Endothelial cell of umbilical vein (primary cell): ENCODE measurements at regions not wholly inside any gene's neighbourhood (a gene's known extent, or its start where the extent isn't known, plus 50 kb on each side); places are given as distances from the start of the nearest gene placed in this dataset.

Experiments used
- BruUV-seq: library from RNA; stranded (reverse); fragments of 400-500 nt; replicated peaks from 2 replicates; lab custom pipeline; 2021; lab: Mats Ljungman, UMichigan
- CTCF ChIA-PET: fragments of 300-600, 350-600 bp; sonication (Branson Sonifier 250); formaldehyde crosslinking; loops from one replicate; lab custom pipeline; 2021; ENCODE audit warnings: antibody characterized with exemption, inconsistent platforms; lab: Charles Lee
- POLR2A ChIA-PET: fragments of 300-600, 350-600 bp; sonication (Branson Sonifier 250); formaldehyde crosslinking; loops from one replicate; lab custom pipeline; 2021; ENCODE audit warnings: antibody characterized with exemption, inconsistent platforms; lab: Charles Lee
- DNase-seq: peaks from one replicate; pipeline ENCODE4 v3.0.0-alpha.2; 2011; ENCODE audit warnings: low read depth, low spot score
- FAIRE-seq: peaks from 2 replicates; lab custom pipeline; 2011; peaks lifted over from hg19 to GRCh38; lab: Jason Lieb, UNC
- H2AFZ ChIP-seq: 2 replicates; pipeline ENCODE4 v1.6.0; 2012; ENCODE audit warnings: low read depth, low read length, control low read depth, inconsistent platforms
- H3K27ac ChIP-seq: 2 replicates; pipeline ENCODE4 v1.5.1; 2011; ENCODE audit warnings: low read depth, mild to moderate bottlenecking, control low read depth, low read length, moderate library complexity; ENCODE audit not compliant: insufficient read depth
- H3K27me3 ChIP-seq, 2 experiments: 2 replicates each; pipeline versions ENCODE4 v1.6.0 to v1.6.1; 2011; ENCODE audit warnings: low read length in 2 of 2, mixed read lengths in 1 of 2; ENCODE audit not compliant: control insufficient read depth in 2 of 2, insufficient read depth in 2 of 2
- H3K36me3 ChIP-seq, 2 experiments: 2 replicates in 1 of 2; 3 replicates in 1 of 2; pipeline ENCODE4 v1.5.1; 2011; ENCODE audit warnings: low read length in 2 of 2, mild to moderate bottlenecking in 1 of 2, moderate library complexity in 1 of 2; ENCODE audit not compliant: control insufficient read depth in 2 of 2, insufficient read depth in 2 of 2; ENCODE audit errors: extremely low read depth in 1 of 2
- H3K4me1 ChIP-seq: 3 replicates; pipeline ENCODE4 v1.5.1; 2011; ENCODE audit warnings: mild to moderate bottlenecking, low read length; ENCODE audit not compliant: control insufficient read depth, insufficient read depth; ENCODE audit errors: extremely low read depth
- H3K4me2 ChIP-seq: 2 replicates; pipeline ENCODE4 v1.6.1; 2011; ENCODE audit warnings: low read length, control low read depth, mixed read lengths; ENCODE audit not compliant: insufficient read depth
- H3K4me3 ChIP-seq, 3 experiments: fragments of 200-600 bp in 1 of 3; sonication (generic), shearing (Covaris generic) in 1 of 3; replicated peaks in 1 of 3; 2 replicates each; pipeline ENCODE4 v1.5.1; 2011 to 2016; ENCODE audit warnings: control low read depth in 3 of 3, low read length in 3 of 3, mild to moderate bottlenecking in 2 of 3, inconsistent platforms in 1 of 3, low read depth in 1 of 3, moderate library complexity in 1 of 3; ENCODE audit not compliant: insufficient read depth in 1 of 3
- H3K79me2 ChIP-seq: 2 replicates; pipeline ENCODE4 v1.6.0; 2012; ENCODE audit warnings: low read length, inconsistent platforms; ENCODE audit not compliant: control insufficient read depth, insufficient read depth
- H3K9ac ChIP-seq: replicated peaks from 2 replicates; pipeline ENCODE3; 2011; ENCODE audit warnings: low read length, control low read depth; ENCODE audit not compliant: insufficient read depth; ENCODE audit errors: extremely low read depth
- H3K9me1 ChIP-seq: replicated peaks from 3 replicates; pipeline ENCODE4 v1.6.0; 2011; ENCODE audit warnings: mild to moderate bottlenecking, low read length; ENCODE audit not compliant: control insufficient read depth, insufficient read depth; ENCODE audit errors: extremely low read depth
- H3K9me3 ChIP-seq: replicated peaks from 2 replicates; pipeline ENCODE4 v1.5.1; 2012; ENCODE audit warnings: low read length, inconsistent platforms; ENCODE audit not compliant: control insufficient read depth, insufficient read depth
- H4K20me1 ChIP-seq: replicated peaks from 2 replicates; pipeline ENCODE3; 2011; ENCODE audit warnings: mild to moderate bottlenecking, low read length; ENCODE audit not compliant: control insufficient read depth, insufficient read depth; ENCODE audit errors: extremely low read depth
- EZH2 ChIP-seq: IDR thresholded peaks from 2 replicates; pipeline ENCODE4 v1.6.1; 2012; ENCODE audit warnings: borderline replicate concordance, low read depth, mild to moderate bottlenecking, moderate library complexity, low read length, inconsistent platforms; ENCODE audit not compliant: severe bottlenecking
- FOS ChIP-seq: IDR thresholded peaks from 2 replicates; pipeline ENCODE4 v1.6.1; 2011; ENCODE audit warnings: mild to moderate bottlenecking, low read length, moderate library complexity, borderline replicate concordance; ENCODE audit not compliant: insufficient read depth
- GATA2 ChIP-seq: IDR thresholded peaks from 2 replicates; pipeline ENCODE4 v1.7.0; 2011; ENCODE audit warnings: low read depth, mild to moderate bottlenecking, moderate library complexity, mixed read lengths, low read length; ENCODE audit not compliant: insufficient read length, insufficient read depth
- JUN ChIP-seq: IDR thresholded peaks from 2 replicates; pipeline ENCODE4 v1.6.1; 2011; ENCODE audit warnings: borderline replicate concordance, low read depth; ENCODE audit not compliant: insufficient read length, insufficient read depth
- MYC ChIP-seq: IDR thresholded peaks from one replicate; pipeline ENCODE4 v1.6.1; 2011; ENCODE audit warnings: mild to moderate bottlenecking, low read depth, low read length
- POLR2A ChIP-seq: IDR thresholded peaks from 2 replicates; pipeline ENCODE4 v1.6.1; 2012; ENCODE audit warnings: low read depth, mild to moderate bottlenecking, control low read depth, low read length
- POLR2AphosphoS5 ChIP-seq: IDR thresholded peaks from 2 replicates; pipeline ENCODE4 v1.6.1; 2012; ENCODE audit warnings: low read depth, mild to moderate bottlenecking, control low read depth, low read length, moderate library complexity; ENCODE audit not compliant: insufficient read depth
- dilution Hi-C: fragments of 300-500 bp; cut with MboI; formaldehyde crosslinking; loops from one replicate; pipeline ENCODE4 v1.15.0; 2019; ENCODE audit warnings: low sequenced_read_pairs; ENCODE audit not compliant: extremely low pct_ligation_motif_present
- intact Hi-C: fragments of 100-400 bp; cut with micrococcal nuclease; formaldehyde crosslinking; loops from one replicate; pipeline ENCODE4 v1.10.0; 2022
- TF ChIP-seq, protein P1 (sequence below): IDR thresholded peaks from 2 replicates; pipeline ENCODE4 v1.6.1; 2011; ENCODE audit not compliant: insufficient read depth, insufficient read length
- TF ChIP-seq, protein P2 (sequence below), 2 donors: IDR thresholded peaks; 1 replicate in 1 of 2; 2 replicates in 1 of 2; pipeline ENCODE4 v1.5.1; 2011; ENCODE audit warnings: low read length in 2 of 2, mild to moderate bottlenecking in 2 of 2, moderate library complexity in 2 of 2, control low read depth in 1 of 2, inconsistent platforms in 1 of 2, low read depth in 1 of 2; ENCODE audit not compliant: insufficient read depth in 1 of 2; ENCODE audit errors: extremely low read depth in 1 of 2

GRCh38 chr6:91281901-91282300 lies 695.0 kb upstream of the MAP3K7 start:
- H3K9ac ChIP-seq = no peak overlapping the region
- no peaks in the 10 kb centered on the region for H3K9me1 ChIP-seq
- BruUV-seq = no TSS peak
- no peaks in the 10 kb centered on the region for H3K4me1 ChIP-seq
- H4K20me1 ChIP-seq = no peaks in the 10 kb centered on the region
- TF ChIP-seq EZH2 = no peak
- TF ChIP-seq MYC = no peak
- TF ChIP-seq, protein P1, sequence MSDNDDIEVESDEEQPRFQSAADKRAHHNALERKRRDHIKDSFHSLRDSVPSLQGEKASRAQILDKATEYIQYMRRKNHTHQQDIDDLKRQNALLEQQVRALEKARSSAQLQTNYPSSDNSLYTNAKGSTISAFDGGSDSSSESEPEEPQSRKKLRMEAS = no peak
- TF ChIP-seq POLR2A = no peak
- no peak for TF ChIP-seq GATA2
- no peak for TF ChIP-seq FOS
- TF ChIP-seq JUN = no peak
- TF ChIP-seq POLR2AphosphoS5 = no peak
- TF ChIP-seq, protein P2, sequence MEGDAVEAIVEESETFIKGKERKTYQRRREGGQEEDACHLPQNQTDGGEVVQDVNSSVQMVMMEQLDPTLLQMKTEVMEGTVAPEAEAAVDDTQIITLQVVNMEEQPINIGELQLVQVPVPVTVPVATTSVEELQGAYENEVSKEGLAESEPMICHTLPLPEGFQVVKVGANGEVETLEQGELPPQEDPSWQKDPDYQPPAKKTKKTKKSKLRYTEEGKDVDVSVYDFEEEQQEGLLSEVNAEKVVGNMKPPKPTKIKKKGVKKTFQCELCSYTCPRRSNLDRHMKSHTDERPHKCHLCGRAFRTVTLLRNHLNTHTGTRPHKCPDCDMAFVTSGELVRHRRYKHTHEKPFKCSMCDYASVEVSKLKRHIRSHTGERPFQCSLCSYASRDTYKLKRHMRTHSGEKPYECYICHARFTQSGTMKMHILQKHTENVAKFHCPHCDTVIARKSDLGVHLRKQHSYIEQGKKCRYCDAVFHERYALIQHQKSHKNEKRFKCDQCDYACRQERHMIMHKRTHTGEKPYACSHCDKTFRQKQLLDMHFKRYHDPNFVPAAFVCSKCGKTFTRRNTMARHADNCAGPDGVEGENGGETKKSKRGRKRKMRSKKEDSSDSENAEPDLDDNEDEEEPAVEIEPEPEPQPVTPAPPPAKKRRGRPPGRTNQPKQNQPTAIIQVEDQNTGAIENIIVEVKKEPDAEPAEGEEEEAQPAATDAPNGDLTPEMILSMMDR (IDR thresholded peaks at IDR 0.05; ENCODE audit: extremely low read depth in 1 of 2, insufficient read depth in 1 of 2, low read depth in 1 of 2, low read length in 2 of 2) = no peak
- FAIRE-seq (no peak), DNase-seq (no peak)
- H3K27ac ChIP-seq = no peak overlapping the region
- intact Hi-C loops (no loop called here), dilution Hi-C loops (no loop called here)
- H3K27me3 ChIP-seq = no peaks in the 10 kb centered on the region
- no peaks in the 10 kb centered on the region for H3K36me3 ChIP-seq
- ChIA-PET POLR2A (no interaction called here), CTCF (interaction anchor here (1.5 kb wide), 1 partner anchor 11 kb away, joined by 5 read pairs; no protein-coding TSS in a partner anchor)
- no peak overlapping the region for H2AFZ ChIP-seq
- H3K4me2 ChIP-seq = no peak overlapping the region
- H3K9me3 ChIP-seq = no peaks in the 10 kb centered on the region
- H3K79me2 ChIP-seq = no peaks in the 10 kb centered on the region
- H3K4me3 ChIP-seq = no peak overlapping the region
